Lung (tissue), 11 donors: ENCODE measurements at regions not wholly inside any gene's neighbourhood (a gene's known extent, or its start where the extent isn't known, plus 50 kb on each side); places are given as distances from the start of the nearest gene placed in this dataset.

Experiments
- ATAC-seq: fragments of 200-7000 bp; cut with Tn5 transposase; one replicate; pipeline ENCODE4 v1.9.1; 2020; ENCODE audit warnings: moderate number of reproducible peaks; ENCODE audit not compliant: insufficient read depth, low FRiP score
- DNase-seq, 3 donors: peaks; one replicate each; pipeline ENCODE4 v3.0.0-alpha.2; 2013 to 2017
- H3K27ac ChIP-seq, 2 donors: one replicate each; pipeline ENCODE4 v1.5.1; 2013; ENCODE audit warnings: mild to moderate bottlenecking in 2 of 2, moderate library complexity in 2 of 2, control low read depth in 1 of 2, inconsistent platforms in 1 of 2, low read depth in 1 of 2, low read length in 1 of 2
- H3K27me3 ChIP-seq, 3 donors: one replicate each; pipeline ENCODE4 v1.5.1; 2013; ENCODE audit warnings: low read length in 2 of 3; ENCODE audit not compliant: control insufficient read depth in 3 of 3, insufficient read depth in 3 of 3
- H3K36me3 ChIP-seq, 4 donors: one replicate each; pipeline ENCODE4 v1.5.1; 2013; ENCODE audit warnings: low read length in 4 of 4, mild to moderate bottlenecking in 1 of 4, moderate library complexity in 1 of 4; ENCODE audit not compliant: control insufficient read depth in 4 of 4, insufficient read depth in 4 of 4
- H3K4me1 ChIP-seq, 5 donors: one replicate each; pipeline ENCODE4 v1.5.1; 2013; ENCODE audit warnings: low read length in 5 of 5, mild to moderate bottlenecking in 2 of 5, moderate library complexity in 1 of 5; ENCODE audit not compliant: control insufficient read depth in 5 of 5, insufficient read depth in 5 of 5
- H3K4me3 ChIP-seq: one replicate; pipeline ENCODE4 v1.5.1; 2013; ENCODE audit warnings: mild to moderate bottlenecking, control low read depth, moderate library complexity
- H3K9ac ChIP-seq, 2 donors: one replicate each; pipeline ENCODE4 v1.5.1; 2013; ENCODE audit warnings: low read length in 2 of 2, control low read depth in 1 of 2; ENCODE audit not compliant: insufficient read depth in 1 of 2
- H3K9me3 ChIP-seq, 4 donors: one replicate each; pipeline ENCODE4 v1.5.1; 2013; ENCODE audit warnings: low read length in 3 of 4, mild to moderate bottlenecking in 1 of 4, moderate library complexity in 1 of 4; ENCODE audit not compliant: control insufficient read depth in 4 of 4, insufficient read depth in 3 of 4
- WGBS, 2 donors: extraction: QIAGEN DNeasy Blood & Tissue Kit; methylation state at CpG; one replicate each; pipeline ENCODE4 v1.1.7; 2013; 5-methylcytosine and 5-hydroxymethylcytosine counted together
- TF ChIP-seq, protein P1 (sequence below): IDR thresholded peaks from 2 replicates; pipeline ENCODE4 v1.5.1; 2012; ENCODE audit warnings: mild to moderate bottlenecking; ENCODE audit errors: control extremely low read depth, extremely low read depth
- donor health status: control.
- donor health status: control.
- donor health status: Bipolar disorder and iron deficiency.
- donor health status: healthy.
- donor health status: DM: yes; HTN: yes; CAD: no.

DNA sequence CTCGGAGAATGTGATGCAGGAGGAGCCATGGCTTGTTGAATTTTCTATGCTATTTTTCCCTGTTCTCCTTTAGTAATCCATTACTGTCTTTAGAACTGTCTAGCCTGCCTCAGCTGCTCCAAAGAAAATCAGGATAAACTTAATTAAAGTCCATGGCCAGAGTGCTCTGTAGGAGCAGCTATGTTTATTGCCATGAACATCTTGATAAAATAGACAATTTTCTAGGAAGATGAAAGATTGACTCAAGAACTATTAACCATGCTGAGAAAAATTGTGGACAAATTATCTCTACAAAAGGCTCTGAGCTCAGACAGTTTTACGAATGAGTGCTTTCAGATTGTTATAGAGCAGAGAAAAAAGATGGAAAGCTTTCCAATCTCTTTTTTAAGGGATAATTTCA lies 193.0 kb downstream of the TTC32 start:
- Histone ChIP-seq H3K9ac (no peak overlapping the region), H3K4me3 (no peak overlapping the region), H3K4me1 (peaks cover 0 to 4% (median 0%) of the 10 kb centered on the region in 5 donors), H3K36me3 (no peaks in the 10 kb centered on the region), H3K27me3 (no peaks in the 10 kb centered on the region), H3K27ac (no peak overlapping the region), H3K9me3 (no peaks in the 10 kb centered on the region)
- no peak for DNase-seq
- ATAC-seq = no peak
- 74 to 96% methylated on average over 2 of the region's 2 CpGs for WGBS, 2 donors
- TF ChIP-seq, protein P1, sequence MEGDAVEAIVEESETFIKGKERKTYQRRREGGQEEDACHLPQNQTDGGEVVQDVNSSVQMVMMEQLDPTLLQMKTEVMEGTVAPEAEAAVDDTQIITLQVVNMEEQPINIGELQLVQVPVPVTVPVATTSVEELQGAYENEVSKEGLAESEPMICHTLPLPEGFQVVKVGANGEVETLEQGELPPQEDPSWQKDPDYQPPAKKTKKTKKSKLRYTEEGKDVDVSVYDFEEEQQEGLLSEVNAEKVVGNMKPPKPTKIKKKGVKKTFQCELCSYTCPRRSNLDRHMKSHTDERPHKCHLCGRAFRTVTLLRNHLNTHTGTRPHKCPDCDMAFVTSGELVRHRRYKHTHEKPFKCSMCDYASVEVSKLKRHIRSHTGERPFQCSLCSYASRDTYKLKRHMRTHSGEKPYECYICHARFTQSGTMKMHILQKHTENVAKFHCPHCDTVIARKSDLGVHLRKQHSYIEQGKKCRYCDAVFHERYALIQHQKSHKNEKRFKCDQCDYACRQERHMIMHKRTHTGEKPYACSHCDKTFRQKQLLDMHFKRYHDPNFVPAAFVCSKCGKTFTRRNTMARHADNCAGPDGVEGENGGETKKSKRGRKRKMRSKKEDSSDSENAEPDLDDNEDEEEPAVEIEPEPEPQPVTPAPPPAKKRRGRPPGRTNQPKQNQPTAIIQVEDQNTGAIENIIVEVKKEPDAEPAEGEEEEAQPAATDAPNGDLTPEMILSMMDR = no peak

DNA sequence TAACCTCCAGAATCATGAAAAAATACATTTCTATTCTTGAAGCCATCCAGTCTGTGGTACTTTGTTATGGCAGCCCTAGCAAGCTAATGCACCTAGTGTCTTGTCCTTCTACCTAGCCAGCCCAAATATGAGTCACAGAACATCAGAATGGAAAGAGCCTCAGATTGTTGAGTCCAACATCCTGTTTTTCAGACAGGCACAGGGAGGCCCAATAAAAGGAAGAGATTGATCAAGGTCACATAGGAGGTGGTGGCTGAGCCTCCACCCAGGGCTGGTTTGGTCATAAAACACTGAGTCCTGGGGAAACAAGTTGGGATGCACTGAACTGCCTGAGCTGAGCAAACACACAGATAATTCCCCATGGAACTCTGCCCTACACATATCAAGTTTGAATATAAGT lies 195.5 kb downstream of the TTC32 start:
- no peak for ATAC-seq
- Histone ChIP-seq H3K4me1 (peaks cover 0 to 2% (median 0%) of the 10 kb centered on the region in 5 donors), H3K27me3 (no peaks in the 10 kb centered on the region), H3K4me3 (no peak overlapping the region), H3K27ac (no peak overlapping the region), H3K36me3 (no peaks in the 10 kb centered on the region), H3K9ac (no peak overlapping the region), H3K9me3 (no peaks in the 10 kb centered on the region)
- TF ChIP-seq, protein P1 = no peak
- DNase-seq = no peak

DNA sequence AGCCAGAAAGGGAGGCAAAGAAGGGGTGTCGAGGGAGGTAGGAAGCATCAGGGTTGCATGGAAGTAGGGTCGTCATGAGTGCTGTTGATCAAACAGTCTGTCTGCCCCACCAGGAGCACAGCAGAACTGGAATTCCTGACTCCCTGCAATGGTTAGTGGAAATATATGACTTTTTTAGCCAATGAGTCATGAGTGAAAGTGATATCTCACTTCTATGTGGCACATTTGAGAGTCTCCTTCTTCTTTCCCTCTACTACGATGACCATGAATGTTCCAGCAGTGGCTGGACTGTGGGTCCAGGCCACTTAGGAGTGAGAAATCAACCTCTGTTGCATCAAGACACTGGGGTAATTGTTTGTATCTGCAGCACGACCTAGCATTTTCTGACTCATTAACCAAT lies 199.5 kb downstream of the TTC32 start:
- 82 to 88% methylated on average over 4 of the region's 4 CpGs for WGBS, 2 donors
- Histone ChIP-seq H3K9ac (no peak overlapping the region), H3K27ac (no peak overlapping the region), H3K4me3 (no peak overlapping the region), H3K27me3 (no peaks in the 10 kb centered on the region), H3K9me3 (peaks cover 0 to 20% (median 2%) of the 10 kb centered on the region in 4 donors), H3K4me1 (peaks cover 0 to 2% (median 0%) of the 10 kb centered on the region in 5 donors), H3K36me3 (no peaks in the 10 kb centered on the region)
- DNase-seq (no peak), ATAC-seq (no peak)
- TF ChIP-seq, protein P1 = no peak

DNA sequence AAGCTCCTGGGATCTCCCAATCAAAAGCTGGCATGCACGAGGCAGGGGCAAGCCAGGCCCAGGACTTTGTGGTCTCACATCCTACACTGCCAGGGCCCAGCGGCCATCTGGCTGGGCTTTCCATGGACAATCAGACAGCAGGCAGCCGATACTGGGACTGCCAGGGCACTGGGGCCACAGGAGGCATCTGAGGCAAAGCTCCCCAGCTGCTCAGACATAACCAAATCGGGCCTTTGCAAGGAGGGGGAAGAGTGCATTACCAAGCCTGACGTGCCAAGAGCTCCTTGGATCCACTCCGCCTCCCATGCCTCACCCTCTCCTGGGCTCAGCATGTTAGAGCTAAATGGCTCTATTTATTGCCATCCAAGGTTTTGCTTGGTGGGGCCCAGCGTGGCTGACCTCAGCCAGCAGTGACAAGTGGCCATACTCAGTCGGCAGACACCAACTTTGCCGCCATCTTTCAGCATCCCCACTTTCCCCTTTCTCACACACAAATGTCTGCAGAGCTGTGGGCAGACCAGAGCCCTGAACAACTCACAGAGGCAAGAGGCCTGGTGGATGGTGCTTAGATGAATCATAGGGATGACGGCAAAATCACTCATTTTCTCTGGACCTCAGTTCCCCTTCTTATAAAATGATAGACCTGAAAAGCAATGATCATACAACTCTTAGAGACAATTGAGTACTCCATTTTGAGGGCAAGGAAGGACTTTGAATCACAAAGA lies 200.8 kb downstream of the TTC32 start:
- H3K9ac ChIP-seq = no peak overlapping the region
- no peak overlapping the region for H3K27ac ChIP-seq
- TF ChIP-seq, protein P1 = no peak
- peaks cover 0 to 25% (median 5%) of the 10 kb centered on the region in 4 donors for H3K9me3 ChIP-seq
- no peak for DNase-seq
- H3K27me3 ChIP-seq = no peaks in the 10 kb centered on the region
- H3K4me3 ChIP-seq = no peak overlapping the region
- H3K4me1 ChIP-seq = peaks cover 0 to 2% (median 0%) of the 10 kb centered on the region in 5 donors
- WGBS, 2 donors = 81 to 87% methylated on average over 10 of the region's 10 CpGs
- no peaks in the 10 kb centered on the region for H3K36me3 ChIP-seq
- ATAC-seq = no peak
